HCT116 (cell line): ENCODE measurements at regions not wholly inside any gene's neighbourhood (a gene's known extent, or its start where the extent isn't known, plus 50 kb on each side); places are given as distances from the start of the nearest gene placed in this dataset.

ENCODE experiments used
- ATAC-seq: fragments of 200-7000 bp; cut with Tn5 transposase; 2 replicates; pipeline ENCODE4 v1.9.1; 2020; ENCODE audit warnings: mild to moderate bottlenecking, moderate library complexity
- BruUV-seq: library from RNA; stranded (reverse); fragments of 400-500 nt; replicated peaks from 2 replicates; lab custom pipeline; 2021; lab: Mats Ljungman, UMichigan
- CTCF ChIA-PET: fragments of 300-600 bp; sonication (Branson Sonifier 250); formaldehyde crosslinking; loops from one replicate; lab custom pipeline; 2021; ENCODE audit warnings: antibody characterized with exemption; lab: Charles Lee
- POLR2A ChIA-PET: fragments of 300-600, 350-600 bp; sonication (Branson Sonifier 250); formaldehyde crosslinking; loops from one replicate; lab custom pipeline; 2021; ENCODE audit warnings: antibody characterized with exemption; lab: Charles Lee
- RAD21 ChIA-PET, 2 experiments: fragments of 300-600 bp; sonication (Branson Sonifier 250); formaldehyde crosslinking; loops; one replicate each; lab custom pipeline; 2023; ENCODE audit warnings: low total read pairs in 2 of 2; ENCODE audit not compliant: uncharacterized antibody in 2 of 2, unreplicated experiment in 2 of 2, low non-redundant PET in 1 of 2; lab: Charles Lee
- DNase-seq: peaks from one replicate; pipeline ENCODE4 v3.0.0-alpha.2; 2010; ENCODE audit warnings: low read depth, low spot score
- H2AFZ ChIP-seq: fragments of 200-600 bp; shearing (Covaris generic), sonication (generic); 2 replicates; pipeline ENCODE4 v1.6.1; 2017; ENCODE audit warnings: low read depth, mixed run types, mixed read lengths, antibody characterized with exemption, low read length; ENCODE audit not compliant: poor library complexity, severe bottlenecking
- H3K27ac ChIP-seq: 2 replicates; pipeline ENCODE4 v1.5.1; 2012; ENCODE audit warnings: low read depth, low read length
- H3K27me3 ChIP-seq: fragments of 200-600 bp; sonication (generic); 2 replicates; pipeline ENCODE4 v1.6.1; 2016; ENCODE audit warnings: mixed run types, low read length, mixed read lengths; ENCODE audit not compliant: insufficient read depth
- H3K36me3 ChIP-seq, 2 experiments: fragments of 200-500 bp in 1 of 2; fragments of 200-600 bp in 1 of 2; sonication (Bioruptor generic) in 1 of 2; sonication (generic) in 1 of 2; 2 replicates each; pipeline versions ENCODE4 v1.5.1 to v1.6.1; 2014 to 2016; ENCODE audit warnings: low read length in 2 of 2, inconsistent platforms in 1 of 2, mixed read lengths in 1 of 2, mixed run types in 1 of 2; ENCODE audit not compliant: insufficient read depth in 2 of 2, control insufficient read depth in 1 of 2
- H3K4me1 ChIP-seq, 2 experiments: fragments of 200-600 bp in 1 of 2; sonication (generic) in 1 of 2; 2 replicates each; pipeline versions ENCODE4 v1.5.1 to v1.6.1; 2012 to 2017; ENCODE audit warnings: low read length in 2 of 2, inconsistent platforms in 1 of 2, mild to moderate bottlenecking in 1 of 2, mixed read lengths in 1 of 2, mixed run types in 1 of 2, moderate library complexity in 1 of 2; ENCODE audit not compliant: insufficient read depth in 2 of 2, control insufficient read depth in 1 of 2
- H3K4me2 ChIP-seq: fragments of 200-600 bp; sonication (generic); 2 replicates; pipeline ENCODE4 v1.6.1; 2017; ENCODE audit warnings: mixed run types, low read length, mixed read lengths
- H3K4me3 ChIP-seq, 2 experiments: fragments of 200-600 bp in 1 of 2; sonication (generic) in 1 of 2; replicated peaks in 1 of 2; 2 replicates each; pipeline ENCODE4 v1.5.1; 2011 to 2016; ENCODE audit warnings: low read length in 2 of 2, control low read depth in 1 of 2, low read depth in 1 of 2, mild to moderate bottlenecking in 1 of 2, mixed read lengths in 1 of 2, mixed run types in 1 of 2
- H3K79me2 ChIP-seq: fragments of 200-600 bp; sonication (generic); 2 replicates; pipeline ENCODE4 v1.6.1; 2017; ENCODE audit warnings: mild to moderate bottlenecking, mixed run types, low read length, moderate library complexity, mixed read lengths; ENCODE audit not compliant: insufficient read depth
- H3K9ac ChIP-seq: fragments of 200-600 bp; sonication (generic); 2 replicates; pipeline ENCODE4 v1.6.1; 2016; ENCODE audit warnings: low read length, mixed read lengths
- H3K9me2 ChIP-seq: fragments of 200-600 bp; sonication (generic), shearing (Covaris generic); 2 replicates; pipeline ENCODE4 v1.6.1; 2017; ENCODE audit warnings: mixed run types, mild to moderate bottlenecking, moderate library complexity; ENCODE audit not compliant: insufficient read depth
- H3K9me3 ChIP-seq, 2 experiments: fragments of 200-500 bp in 1 of 2; fragments of 200-600 bp in 1 of 2; sonication (Bioruptor generic) in 1 of 2; sonication (generic) in 1 of 2; 2 replicates each; pipeline ENCODE4 v1.6.1; 2014 to 2017; ENCODE audit warnings: low read length in 2 of 2, mixed read lengths in 2 of 2, inconsistent platforms in 1 of 2, low read depth in 1 of 2, mild to moderate bottlenecking in 1 of 2, mixed run types in 1 of 2, moderate library complexity in 1 of 2; ENCODE audit not compliant: control insufficient read depth in 1 of 2, insufficient read depth in 1 of 2
- H4K20me1 ChIP-seq: fragments of 200-600 bp; sonication (generic), shearing (Covaris generic); 2 replicates; pipeline ENCODE4 v1.6.1; 2017; ENCODE audit warnings: mixed run types, mild to moderate bottlenecking, moderate library complexity; ENCODE audit not compliant: insufficient read depth
- CBX3 ChIP-seq: IDR thresholded peaks from 2 replicates; pipeline ENCODE4 v1.6.1; 2012; ENCODE audit warnings: low read depth
- EZH2 ChIP-seq: fragments of 200-600 bp; sonication (generic); IDR thresholded peaks from 2 replicates; pipeline ENCODE4 v1.6.1; 2017; ENCODE audit warnings: antibody characterized with exemption, mixed run types
- FOSL1 ChIP-seq: IDR thresholded peaks from 2 replicates; pipeline ENCODE4 v1.6.1; 2012; ENCODE audit warnings: low read depth
- POLR2AphosphoS5 ChIP-seq: IDR thresholded peaks from 2 replicates; pipeline ENCODE4 v1.6.1; 2011; ENCODE audit warnings: mild to moderate bottlenecking, low read depth, low read length, moderate library complexity
- SIN3A ChIP-seq: IDR thresholded peaks from 2 replicates; pipeline ENCODE4 v1.6.1; 2012; ENCODE audit warnings: low read depth
- TCF7L2 ChIP-seq: IDR thresholded peaks from 2 replicates; pipeline ENCODE4 v1.7.0; 2011; ENCODE audit warnings: borderline replicate concordance, inconsistent platforms; ENCODE audit not compliant: insufficient read depth, insufficient read length; ENCODE audit errors: extremely low read depth
- YY1 ChIP-seq: IDR thresholded peaks from 2 replicates; pipeline ENCODE4 v1.6.1; 2011; ENCODE audit warnings: low read length, low read depth, moderate library complexity, mild to moderate bottlenecking; ENCODE audit not compliant: insufficient replicate concordance; ENCODE audit errors: extremely low read depth
- ZNF274 ChIP-seq: fragments of 200-500 bp; sonication (Bioruptor generic); IDR thresholded peaks from 2 replicates; pipeline ENCODE4 v1.6.1; 2014; ENCODE audit warnings: mild to moderate bottlenecking, low read depth, low read length, inconsistent platforms
- intact Hi-C: fragments of 100-400 bp; cut with micrococcal nuclease; formaldehyde crosslinking; loops from 2 replicates; pipeline ENCODE4 v1.10.0; 2022
- TF ChIP-seq, protein P1 (sequence below): IDR thresholded peaks from 2 replicates; pipeline ENCODE4 v1.6.1; 2012; ENCODE audit warnings: low read depth
- TF ChIP-seq, protein P2 (sequence below): IDR thresholded peaks from 2 replicates; pipeline ENCODE4 v1.6.1; 2011; ENCODE audit warnings: mild to moderate bottlenecking, low read length, moderate library complexity; ENCODE audit not compliant: insufficient replicate concordance; ENCODE audit errors: extremely low read depth
- TF ChIP-seq, protein P3 (sequence below): IDR thresholded peaks from 2 replicates; pipeline ENCODE4 v1.6.1; 2012
- TF ChIP-seq, protein P4 (sequence below), 3 experiments: fragments of 200-600 bp in 1 of 3; sonication (generic) in 1 of 3; IDR thresholded peaks in 2 of 3; conservative IDR thresholded peaks in 1 of 3; 2 replicates each; pipeline ENCODE4 v1.5.1; 2012 to 2017; ENCODE audit warnings: low read depth in 2 of 3, low read length in 2 of 3, antibody characterized with exemption in 1 of 3, borderline replicate concordance in 1 of 3, control low read depth in 1 of 3, mild to moderate bottlenecking in 1 of 3, mixed read lengths in 1 of 3, mixed run types in 1 of 3, moderate library complexity in 1 of 3; ENCODE audit not compliant: insufficient read depth in 1 of 3

DNA sequence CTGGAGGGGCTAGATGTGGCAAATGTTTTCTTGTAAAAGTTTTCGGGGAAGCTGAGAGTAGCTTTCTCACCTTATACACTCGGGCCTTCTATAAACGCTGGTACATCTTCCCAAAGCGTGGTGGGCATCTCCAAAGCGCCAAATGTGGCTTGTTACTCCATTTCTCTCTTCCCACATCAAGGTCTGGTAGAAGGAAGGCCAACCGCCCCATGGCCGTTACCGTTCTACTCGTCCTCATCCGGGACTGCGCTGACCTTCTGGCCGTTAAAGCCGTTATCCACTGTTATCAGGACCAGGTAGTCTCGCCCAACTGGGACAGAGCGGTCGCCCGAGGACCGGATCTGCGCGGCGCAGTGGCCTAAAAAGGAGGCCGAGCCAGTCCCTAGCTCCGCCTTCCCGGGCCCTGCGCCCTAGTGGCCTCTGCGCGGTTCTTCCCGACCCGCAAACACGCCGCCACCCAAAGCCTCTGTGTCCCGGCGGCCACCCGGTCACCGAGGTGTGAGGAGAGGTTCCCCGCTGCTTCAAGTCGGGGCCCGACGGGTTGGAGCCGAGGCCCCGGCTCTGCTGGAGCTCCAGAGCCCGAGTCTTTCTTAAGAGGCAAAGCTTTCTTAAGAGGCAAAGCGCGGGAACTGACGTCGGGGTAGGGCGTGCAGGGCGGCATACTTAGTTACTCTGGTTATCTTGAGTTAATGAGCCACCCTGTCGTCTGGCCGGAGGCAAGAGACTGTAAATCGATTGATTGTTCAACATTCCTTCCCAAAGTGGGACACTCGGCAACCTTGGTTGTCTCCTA lies 90.5 kb downstream of the GPX5 start (continued):
- TF ChIP-seq, protein P1, sequence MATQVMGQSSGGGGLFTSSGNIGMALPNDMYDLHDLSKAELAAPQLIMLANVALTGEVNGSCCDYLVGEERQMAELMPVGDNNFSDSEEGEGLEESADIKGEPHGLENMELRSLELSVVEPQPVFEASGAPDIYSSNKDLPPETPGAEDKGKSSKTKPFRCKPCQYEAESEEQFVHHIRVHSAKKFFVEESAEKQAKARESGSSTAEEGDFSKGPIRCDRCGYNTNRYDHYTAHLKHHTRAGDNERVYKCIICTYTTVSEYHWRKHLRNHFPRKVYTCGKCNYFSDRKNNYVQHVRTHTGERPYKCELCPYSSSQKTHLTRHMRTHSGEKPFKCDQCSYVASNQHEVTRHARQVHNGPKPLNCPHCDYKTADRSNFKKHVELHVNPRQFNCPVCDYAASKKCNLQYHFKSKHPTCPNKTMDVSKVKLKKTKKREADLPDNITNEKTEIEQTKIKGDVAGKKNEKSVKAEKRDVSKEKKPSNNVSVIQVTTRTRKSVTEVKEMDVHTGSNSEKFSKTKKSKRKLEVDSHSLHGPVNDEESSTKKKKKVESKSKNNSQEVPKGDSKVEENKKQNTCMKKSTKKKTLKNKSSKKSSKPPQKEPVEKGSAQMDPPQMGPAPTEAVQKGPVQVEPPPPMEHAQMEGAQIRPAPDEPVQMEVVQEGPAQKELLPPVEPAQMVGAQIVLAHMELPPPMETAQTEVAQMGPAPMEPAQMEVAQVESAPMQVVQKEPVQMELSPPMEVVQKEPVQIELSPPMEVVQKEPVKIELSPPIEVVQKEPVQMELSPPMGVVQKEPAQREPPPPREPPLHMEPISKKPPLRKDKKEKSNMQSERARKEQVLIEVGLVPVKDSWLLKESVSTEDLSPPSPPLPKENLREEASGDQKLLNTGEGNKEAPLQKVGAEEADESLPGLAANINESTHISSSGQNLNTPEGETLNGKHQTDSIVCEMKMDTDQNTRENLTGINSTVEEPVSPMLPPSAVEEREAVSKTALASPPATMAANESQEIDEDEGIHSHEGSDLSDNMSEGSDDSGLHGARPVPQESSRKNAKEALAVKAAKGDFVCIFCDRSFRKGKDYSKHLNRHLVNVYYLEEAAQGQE: no peak

DNA sequence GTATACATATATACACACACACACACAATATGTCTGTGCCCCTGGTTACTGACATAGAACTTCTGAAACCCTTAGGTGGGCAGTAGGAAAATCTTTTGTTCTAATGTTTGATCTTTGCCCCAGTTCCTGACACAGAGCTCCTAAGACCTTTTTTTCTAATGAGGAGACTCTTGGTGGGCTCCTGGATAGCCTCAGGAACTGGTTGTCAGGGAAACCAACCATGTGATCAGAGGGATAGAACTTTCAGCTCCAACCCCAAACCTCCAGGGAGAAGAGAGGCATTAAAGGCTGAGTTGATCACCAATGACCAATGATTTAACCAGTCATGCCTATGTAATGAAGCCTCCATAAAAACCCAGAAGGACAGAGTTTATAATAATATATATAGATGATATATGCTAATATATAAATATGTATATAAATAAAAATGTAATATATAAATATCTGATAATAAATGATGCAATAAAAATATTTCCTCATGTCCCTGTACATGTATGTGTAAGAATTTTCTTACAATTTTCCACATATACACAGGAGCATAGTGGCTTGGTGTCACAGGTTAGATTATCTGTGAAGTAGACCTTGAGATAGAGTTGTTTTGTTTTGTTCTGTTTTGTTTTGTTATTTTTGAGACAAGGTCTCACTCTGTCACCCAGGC lies 93.3 kb downstream of the GPX5 start:
- no peak overlapping the region for H3K4me3 ChIP-seq
- POLR2A ChIA-PET: no interaction called here
- BruUV-seq: no TSS peak
- DNase-seq (no peak), ATAC-seq (no peak)
- no peak overlapping the region for H3K4me2 ChIP-seq
- H3K4me1 ChIP-seq: no peaks in the 10 kb centered on the region
- no peak overlapping the region for H2AFZ ChIP-seq
- no peaks in the 10 kb centered on the region for H3K9me3 ChIP-seq
- no peaks in the 10 kb centered on the region for H4K20me1 ChIP-seq
- no peak overlapping the region for H3K9ac ChIP-seq
- no peak overlapping the region for H3K27ac ChIP-seq
- H3K27me3 ChIP-seq: no peaks in the 10 kb centered on the region
- CTCF ChIA-PET: no interaction called here
- RAD21 ChIA-PET: no interaction called here
- no peaks in the 10 kb centered on the region for H3K79me2 ChIP-seq
- no peaks in the 10 kb centered on the region for H3K9me2 ChIP-seq
- no peaks in the 10 kb centered on the region for H3K36me3 ChIP-seq
- intact Hi-C loops: no loop called here
- no peak for TF ChIP-seq EZH2
- no peak for TF ChIP-seq FOSL1
- TF ChIP-seq, protein P2, sequence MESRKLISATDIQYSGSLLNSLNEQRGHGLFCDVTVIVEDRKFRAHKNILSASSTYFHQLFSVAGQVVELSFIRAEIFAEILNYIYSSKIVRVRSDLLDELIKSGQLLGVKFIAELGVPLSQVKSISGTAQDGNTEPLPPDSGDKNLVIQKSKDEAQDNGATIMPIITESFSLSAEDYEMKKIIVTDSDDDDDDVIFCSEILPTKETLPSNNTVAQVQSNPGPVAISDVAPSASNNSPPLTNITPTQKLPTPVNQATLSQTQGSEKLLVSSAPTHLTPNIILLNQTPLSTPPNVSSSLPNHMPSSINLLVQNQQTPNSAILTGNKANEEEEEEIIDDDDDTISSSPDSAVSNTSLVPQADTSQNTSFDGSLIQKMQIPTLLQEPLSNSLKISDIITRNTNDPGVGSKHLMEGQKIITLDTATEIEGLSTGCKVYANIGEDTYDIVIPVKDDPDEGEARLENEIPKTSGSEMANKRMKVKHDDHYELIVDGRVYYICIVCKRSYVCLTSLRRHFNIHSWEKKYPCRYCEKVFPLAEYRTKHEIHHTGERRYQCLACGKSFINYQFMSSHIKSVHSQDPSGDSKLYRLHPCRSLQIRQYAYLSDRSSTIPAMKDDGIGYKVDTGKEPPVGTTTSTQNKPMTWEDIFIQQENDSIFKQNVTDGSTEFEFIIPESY: no peak
- TF ChIP-seq ZNF274: no peak
- no peak for TF ChIP-seq CBX3
- no peak for TF ChIP-seq SIN3A
- no peak for TF ChIP-seq POLR2AphosphoS5
- TF ChIP-seq TCF7L2: no peak
- no peak for TF ChIP-seq YY1
- TF ChIP-seq, protein P3, sequence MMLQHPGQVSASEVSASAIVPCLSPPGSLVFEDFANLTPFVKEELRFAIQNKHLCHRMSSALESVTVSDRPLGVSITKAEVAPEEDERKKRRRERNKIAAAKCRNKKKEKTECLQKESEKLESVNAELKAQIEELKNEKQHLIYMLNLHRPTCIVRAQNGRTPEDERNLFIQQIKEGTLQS: no peak
- TF ChIP-seq, protein P4, sequence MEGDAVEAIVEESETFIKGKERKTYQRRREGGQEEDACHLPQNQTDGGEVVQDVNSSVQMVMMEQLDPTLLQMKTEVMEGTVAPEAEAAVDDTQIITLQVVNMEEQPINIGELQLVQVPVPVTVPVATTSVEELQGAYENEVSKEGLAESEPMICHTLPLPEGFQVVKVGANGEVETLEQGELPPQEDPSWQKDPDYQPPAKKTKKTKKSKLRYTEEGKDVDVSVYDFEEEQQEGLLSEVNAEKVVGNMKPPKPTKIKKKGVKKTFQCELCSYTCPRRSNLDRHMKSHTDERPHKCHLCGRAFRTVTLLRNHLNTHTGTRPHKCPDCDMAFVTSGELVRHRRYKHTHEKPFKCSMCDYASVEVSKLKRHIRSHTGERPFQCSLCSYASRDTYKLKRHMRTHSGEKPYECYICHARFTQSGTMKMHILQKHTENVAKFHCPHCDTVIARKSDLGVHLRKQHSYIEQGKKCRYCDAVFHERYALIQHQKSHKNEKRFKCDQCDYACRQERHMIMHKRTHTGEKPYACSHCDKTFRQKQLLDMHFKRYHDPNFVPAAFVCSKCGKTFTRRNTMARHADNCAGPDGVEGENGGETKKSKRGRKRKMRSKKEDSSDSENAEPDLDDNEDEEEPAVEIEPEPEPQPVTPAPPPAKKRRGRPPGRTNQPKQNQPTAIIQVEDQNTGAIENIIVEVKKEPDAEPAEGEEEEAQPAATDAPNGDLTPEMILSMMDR (IDR thresholded peaks at IDR 0.05 in 2 of 3, conservative IDR thresholded peaks at IDR 0.05 in 1 of 3; ENCODE audit: borderline replicate concordance in 1 of 3, insufficient read depth in 1 of 3, low read depth in 2 of 3, low read length in 2 of 3): no peak
